HG03469 (cell line): ENCODE measurements at regions not wholly inside any gene's neighbourhood (a gene's known extent, or its start where the extent isn't known, plus 50 kb on each side); places are given as distances from the start of the nearest gene placed in this dataset.
"Not testable (repeated sequence)": the region's sequence is repeated elsewhere in the genome, so short reads cannot be mapped to it uniquely, and the experiment has no call there.

Source experiments
- ATAC-seq: cut with Tn5 transposase; IDR thresholded peaks from one replicate; pipeline ENCODE4 v1.9.1; 2021; ENCODE audit warnings: mild to moderate bottlenecking, moderate library complexity, moderate number of reproducible peaks; ENCODE audit not compliant: unreplicated experiment

DNA sequence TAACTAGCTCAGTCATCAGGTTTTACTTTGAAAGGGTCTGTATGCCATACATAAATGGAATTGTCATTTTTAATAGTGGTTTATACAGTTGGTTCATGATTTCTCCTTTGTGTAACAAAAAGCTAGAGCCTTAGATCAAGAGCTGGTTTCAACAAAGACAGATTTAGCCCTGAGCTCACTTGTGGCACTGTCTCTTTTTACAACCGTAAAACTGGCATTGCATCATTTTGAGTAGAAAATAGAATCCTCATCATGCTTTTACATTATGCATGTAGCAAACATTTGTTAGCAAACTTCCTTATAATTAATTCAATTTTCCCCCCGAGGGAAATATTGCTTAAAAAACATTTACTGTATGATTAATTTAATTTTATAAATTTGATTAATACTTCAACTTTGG is 1871.5 kb downstream of the ARAP2 start:
- no peak for ATAC-seq

DNA sequence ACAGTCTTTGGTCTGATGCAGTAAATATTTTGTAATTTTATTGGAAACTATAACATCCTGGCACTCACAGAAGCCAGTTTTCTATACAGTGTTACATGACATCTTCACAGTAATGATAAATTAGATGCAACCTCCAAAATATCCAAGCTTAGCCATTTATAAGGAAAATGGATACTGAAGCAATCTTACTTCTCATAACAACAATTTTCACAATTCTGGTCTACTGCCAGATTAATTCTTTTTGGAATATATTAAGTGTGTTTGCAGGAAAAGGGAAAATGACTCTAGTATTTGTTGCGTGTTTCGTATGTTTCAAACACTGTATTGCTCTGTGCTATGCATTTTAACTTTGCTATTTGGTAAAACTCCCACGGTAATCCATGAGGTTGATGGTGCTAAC is 1870.9 kb downstream of the ARAP2 start:
- ATAC-seq: no peak

DNA sequence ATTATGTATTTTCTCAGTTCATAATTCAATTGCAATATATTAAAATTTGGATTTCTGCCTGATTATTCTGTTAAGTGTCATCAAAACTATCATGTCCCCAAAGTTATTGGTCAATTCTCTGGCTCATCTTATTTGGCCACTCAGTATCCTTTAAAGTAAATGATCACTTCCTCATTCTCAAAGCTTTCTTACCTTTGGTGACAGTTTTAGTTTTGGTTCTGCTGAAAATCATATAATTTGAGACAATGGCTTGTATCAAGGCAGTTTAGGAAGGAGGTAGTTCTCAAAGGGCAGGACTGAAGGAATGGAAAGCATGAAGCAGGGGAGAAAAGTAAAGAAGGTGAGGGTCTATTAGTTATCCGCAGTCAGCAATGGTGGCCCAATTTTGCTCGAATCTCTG is 1832.1 kb downstream of the ARAP2 start:
- no peak for ATAC-seq

DNA sequence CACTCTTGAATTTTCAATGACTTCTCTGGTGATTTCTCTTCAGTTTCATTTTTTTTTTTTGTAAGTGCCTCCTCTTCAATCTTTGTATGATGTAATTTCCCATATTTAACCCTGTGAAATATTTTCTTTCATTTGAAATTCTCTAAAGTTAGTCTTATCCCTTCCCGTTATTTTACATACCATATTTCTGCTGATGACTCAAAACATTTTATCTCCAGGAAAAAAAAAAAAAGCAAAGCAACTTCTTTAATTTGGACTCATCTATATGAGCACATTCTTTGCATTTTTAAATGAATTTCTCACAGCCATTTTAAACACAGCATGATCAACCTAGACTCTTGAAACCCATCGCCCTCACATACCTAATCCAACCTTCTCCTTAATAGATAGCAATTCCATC is 1831.4 kb downstream of the ARAP2 start:
- no peak for ATAC-seq

DNA sequence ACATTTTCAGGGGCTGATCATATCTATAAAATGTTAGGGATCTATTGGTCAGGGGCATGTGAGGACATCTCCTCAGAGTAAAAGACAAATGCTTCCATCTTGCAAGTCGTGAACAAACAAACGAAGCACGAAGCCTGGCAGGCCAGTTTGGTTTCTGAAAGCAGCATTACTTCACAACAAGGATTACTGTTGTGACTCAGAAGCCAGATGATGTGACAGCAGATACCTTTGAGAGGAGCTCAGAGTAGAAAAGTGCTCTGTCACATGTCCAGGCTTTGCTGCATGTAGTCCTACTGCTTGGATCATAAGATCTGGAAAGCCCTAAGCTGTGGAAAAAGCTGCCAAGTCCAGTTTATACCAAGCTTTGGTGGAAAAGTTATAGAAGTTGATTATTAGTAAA is 1827.2 kb downstream of the ARAP2 start:
- ATAC-seq: no peak

DNA sequence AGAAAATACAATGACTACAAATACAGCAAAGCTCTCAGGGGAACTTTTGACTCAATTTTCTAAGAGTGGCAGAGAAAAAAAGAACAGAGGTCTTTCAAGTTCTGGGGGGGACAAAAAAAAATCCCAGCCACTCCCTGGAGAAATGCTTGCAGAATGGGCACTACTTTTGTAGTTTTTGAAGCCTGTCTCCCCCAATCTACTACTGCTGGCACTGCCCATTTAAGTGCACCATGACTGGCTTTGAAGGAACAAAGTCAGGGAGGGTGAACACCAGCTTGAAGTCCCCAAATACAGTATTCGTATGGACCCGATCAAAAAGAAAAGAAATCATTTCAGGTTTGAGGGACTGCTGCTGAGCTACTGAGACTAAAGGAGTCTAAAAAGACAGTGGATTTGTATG is 1824.4 kb downstream of the ARAP2 start:
- no peak for ATAC-seq

DNA sequence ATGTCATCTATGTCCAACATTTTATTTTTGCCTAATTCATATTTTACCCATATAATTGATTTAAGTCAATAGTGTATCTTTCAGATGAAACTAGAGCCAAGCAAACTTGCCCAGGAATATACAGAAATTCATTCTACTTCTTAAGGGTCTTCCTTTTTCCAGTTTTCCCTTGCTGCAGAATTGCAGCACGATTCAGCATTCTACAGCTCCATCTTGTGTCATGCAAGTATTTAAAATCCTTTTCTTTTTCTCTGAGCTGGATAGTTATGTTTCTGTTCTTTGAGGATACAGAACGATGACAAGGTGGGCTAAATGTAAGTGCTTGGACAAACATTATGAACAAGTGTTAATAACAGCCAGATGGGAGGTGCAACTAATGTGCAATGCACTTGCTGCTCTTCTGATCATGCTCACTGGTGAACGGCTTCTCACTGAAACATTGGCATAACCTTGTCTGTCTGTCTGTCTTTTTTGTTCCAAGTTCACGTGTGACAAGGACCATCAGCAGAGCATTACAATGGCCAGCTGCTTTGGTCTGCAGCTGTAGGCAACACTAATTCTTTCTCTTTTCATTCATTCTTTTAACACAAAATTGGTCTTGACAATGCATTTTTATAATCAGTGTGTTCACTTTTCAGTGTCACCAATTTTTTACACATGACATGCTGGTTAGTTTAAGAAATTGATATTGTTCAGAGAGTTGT is 1821.7 kb downstream of the ARAP2 start:
- ATAC-seq: no peak

DNA sequence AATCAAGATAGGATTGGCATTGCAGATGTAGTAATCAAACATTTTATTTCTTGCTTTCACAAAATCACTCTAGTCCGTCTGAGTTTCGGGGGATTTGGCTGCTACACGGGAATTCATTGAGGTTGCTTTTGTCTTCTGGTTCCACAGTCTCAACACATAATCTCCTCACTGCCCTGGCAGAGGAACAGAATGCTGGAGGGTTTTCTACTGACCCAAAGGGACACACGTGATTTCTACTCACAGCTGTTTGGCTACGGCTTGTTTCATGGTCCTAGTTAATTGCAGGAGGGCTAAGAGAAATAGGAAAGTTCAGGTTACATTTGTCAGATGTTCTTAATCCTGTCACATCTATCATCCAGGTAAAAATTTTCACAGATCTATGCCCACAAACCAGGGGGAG is 1811.6 kb downstream of the ARAP2 start:
- no peak for ATAC-seq

DNA sequence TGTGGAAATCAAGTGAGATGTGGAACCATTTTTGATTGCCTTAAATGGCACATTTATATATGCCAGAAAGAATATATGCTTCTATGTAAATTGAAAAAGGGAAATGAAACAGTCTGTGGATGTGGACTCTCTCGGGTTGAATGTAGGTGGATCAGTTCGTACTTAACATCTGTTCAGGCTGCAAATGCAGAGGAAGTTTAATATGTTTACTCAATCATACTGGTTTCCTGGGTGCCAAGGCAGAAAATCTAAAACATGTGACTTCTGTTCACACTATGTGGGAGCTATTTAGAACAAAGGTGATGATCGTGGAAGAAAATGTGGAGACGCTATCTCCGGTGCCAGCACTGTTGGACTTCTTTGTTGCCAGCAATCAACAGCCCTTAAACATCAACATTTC is 1809.9 kb downstream of the ARAP2 start:
- ATAC-seq: not testable (repeated sequence)

DNA sequence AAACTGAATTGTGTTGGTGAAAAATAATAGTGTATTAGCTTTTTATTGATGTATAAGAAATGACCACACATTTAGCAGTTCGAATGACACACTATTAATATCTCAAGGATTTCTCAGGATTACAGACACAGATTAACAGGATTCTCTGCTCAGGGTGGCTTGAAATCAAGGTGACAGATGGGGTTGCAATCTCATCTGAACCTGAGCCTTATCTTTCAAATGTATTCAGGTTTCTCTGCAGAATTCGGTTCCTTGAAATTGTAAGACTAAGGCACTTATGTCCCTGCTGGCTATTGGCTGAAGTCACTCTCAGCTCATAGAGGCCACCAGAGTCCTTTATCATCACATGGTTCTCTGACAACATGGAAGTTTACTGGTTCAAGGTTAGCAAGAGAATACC is 1780.1 kb downstream of the ARAP2 start:
- no peak for ATAC-seq

DNA sequence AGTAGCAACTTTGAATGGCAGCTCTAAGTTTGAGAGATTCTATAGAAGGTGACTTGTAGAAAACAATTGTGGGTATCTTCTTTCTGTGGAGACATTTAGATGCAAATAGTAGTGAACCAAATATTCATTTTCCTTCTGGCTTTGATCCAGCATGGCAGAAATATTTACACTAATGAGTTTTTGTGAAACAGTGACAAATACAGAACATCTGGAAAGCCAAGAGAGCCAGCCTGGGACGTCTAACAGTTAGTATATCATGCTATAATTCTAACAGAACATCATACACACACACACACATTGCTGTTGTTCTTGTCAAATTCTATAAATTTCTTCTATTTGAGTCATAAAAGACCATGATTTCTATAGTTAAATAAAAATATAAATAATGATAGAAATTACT is 1777.9 kb downstream of the ARAP2 start:
- no peak for ATAC-seq

DNA sequence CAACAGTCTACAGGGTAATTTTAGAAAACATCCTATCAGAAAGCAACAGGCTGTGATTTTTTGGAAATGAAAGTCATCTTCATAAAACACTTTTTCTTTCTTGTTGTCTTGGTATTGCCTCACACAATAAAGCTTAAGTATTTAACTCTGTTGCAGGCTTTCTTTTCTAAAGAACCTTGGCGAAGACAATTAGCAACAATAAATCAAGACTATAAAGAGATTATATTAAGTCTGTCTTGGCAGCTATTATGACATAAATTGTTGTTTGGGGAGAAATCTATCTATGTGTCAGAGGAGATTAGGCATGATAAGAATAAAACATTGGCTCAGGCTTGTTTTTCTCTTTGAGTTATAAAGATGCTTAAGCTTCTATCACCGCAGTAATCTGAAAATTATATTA is 1774.8 kb downstream of the ARAP2 start:
- no peak for ATAC-seq

DNA sequence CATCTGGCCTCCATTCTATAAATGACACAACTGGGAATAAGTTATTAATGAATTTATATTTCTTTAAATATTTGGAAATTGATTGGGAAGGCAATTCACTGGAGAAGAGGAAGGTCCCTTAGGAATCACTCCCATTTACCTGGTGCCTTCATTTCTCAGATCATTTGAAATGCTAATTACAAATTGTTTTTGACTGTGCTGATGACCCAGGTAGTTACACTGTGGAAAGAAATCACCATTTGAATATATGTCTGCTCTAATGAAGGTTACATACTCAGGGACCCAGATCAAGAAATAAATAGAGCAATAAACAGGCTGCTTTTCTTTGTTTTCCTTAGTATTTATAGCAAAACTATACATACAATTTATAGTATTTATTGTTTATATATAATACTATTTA is 1759.1 kb downstream of the ARAP2 start:
- no peak for ATAC-seq

DNA sequence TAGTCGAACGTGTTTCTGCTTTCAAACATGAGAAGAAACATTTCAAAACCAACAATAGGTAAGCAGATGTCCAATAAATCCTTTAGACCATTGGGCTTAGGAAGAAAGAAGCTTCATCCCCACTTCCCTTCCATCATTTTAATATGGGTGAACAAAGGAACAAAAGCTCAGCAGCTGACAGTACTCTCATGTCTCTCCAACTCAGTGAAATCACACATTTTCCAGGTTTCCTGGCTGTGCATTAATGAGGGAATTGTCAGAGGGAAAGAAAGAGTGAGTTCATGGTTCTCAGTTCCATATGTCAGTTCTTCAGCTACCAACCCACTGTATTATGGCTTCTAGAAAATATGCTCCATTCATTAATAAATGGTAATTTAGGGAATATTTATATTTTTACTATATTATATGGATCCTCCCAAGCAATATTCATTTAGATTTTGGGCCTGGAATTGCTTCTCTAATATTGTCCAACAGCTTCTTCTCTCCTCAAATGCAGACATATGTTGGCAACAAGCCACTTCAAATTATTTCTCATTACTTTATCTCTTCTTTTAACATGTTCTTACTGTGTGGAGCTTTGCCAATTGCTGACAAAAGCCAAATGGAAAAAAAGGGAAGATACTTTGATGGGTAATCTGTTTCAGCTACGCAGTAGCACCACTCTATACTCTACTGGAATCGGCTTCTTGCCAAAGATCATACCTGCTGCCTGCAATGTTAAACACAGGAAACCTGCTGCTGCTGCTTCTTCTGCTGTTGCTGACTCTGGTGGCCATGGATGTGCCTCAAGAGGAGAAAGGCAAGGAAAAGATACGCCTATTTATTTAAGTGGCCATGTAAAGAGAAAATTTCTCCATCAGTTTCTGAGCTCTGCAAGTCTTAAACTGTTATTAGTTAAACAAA is 1757.6 kb downstream of the ARAP2 start:
- ATAC-seq: no peak

DNA sequence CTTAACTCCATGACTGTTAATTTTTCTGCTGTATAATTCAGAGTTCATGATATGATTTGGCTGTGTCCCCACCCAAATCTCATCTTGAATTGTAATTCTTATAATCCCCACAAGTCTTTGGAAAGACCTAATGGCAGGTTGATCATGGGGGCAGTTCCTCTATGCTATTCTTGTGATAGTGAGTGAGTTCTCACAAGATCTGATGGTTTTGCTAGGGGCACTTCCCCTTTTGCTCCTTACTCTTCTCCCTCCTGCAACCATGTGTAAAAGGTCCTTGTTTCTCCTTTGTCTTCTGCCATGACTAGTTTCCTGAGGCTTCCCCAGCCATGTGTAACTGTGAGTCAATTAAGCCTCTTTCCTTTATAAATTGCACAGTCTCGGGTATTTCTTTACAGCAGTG is 1751.9 kb downstream of the ARAP2 start:
- no peak for ATAC-seq

DNA sequence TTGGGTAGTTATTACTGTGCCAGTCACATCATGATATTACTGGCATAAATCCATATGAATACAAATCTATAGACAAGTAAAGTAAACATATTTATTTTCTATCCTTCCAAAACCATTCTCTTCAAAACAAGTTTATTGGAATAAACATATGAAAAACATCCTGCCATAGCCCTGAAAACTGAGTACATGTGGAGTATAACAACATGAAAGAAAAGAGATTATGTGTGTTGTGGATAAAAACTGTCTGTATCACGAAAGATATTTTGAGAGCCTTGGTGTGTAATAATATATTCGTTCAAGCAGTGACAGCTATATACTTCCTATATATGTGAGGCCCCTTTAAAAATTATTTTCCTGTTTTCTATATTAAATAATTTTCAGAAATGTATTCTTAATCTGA is 1742.2 kb downstream of the ARAP2 start:
- no peak for ATAC-seq

DNA sequence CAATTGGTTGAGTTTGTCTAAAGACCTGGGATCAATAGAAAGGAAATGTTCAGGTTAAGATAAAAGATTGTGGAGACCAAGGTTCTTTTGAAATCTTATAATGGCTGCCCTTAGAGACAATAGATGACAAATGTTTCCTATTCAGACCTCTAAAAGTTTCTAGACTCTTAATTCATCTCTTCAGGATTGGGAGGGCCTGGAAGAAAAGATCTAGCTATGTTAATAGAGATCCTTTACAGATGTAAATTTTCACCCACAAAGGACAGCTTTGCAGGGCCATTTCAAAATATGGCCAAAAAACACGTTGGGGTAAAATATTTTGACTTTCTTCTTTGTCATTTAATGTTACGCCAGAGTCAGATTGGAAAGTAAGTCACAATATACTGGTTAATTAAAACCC is 1739.6 kb downstream of the ARAP2 start:
- not testable (repeated sequence) for ATAC-seq

DNA sequence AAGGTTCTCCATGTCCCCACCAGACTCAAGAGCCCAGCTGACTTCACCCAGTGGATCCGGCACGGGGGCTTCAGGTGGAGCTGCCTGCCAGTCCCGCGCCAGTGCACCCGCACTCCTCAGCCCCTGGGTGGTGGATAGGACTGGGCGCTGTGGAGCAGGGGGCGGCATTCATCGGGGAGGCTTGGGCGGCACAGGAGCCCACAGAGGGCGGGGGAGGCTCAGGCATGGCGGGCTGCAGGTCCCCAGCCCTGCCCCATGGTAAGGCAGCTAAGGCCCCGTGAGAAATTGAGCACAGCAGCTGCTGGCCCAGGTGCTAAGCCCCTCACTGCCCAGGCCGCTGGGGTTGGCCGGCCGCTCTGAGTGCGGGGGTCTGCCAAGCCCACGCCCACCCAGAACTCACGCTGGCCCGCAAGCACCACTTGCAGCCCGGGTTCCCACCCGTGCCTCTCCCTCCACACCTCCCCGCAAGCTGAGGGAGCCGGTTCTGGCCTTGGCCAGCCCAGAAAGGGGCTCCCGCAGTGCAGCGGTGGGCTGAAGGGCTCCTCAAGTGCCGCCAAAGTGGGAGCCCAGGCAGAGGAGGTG is 1737.7 kb downstream of the ARAP2 start:
- ATAC-seq: not testable (repeated sequence)

DNA sequence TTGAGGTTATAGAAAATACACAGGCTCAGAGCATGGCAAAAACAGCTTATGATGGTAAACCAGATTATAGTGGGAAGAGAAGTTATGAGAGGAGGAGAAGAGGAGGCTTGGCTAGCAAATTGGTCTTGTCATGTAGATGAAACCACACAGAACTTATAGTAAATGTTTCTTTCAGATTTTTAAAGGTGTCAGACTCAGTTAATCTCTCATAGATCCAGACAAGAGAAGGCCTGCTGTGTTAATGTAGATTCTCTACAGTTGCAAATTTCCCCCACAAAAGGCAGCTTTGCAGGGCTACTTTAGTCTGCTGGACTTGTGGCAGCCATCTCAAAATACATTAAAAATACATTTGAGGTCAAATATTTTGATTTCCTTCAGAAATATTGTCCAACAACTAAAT is 1731.7 kb downstream of the ARAP2 start:
- ATAC-seq: no peak

DNA sequence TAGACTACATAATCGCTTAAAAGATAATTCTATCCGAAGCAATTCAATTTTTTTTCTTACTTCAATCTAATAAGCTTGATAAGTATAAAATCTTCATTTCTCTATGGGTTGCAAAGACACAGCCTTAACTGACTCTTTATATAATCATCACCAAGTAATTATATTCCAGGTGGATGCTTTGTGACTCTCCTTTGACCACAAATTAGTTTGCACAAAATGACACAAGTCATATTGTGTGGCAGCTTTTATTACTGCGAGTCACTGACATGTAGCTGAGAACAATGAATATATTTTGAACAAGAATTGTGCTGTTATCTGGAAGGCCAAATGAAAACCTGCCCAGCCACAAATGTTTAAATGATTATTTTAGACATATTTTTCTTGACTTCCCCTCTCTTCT is 1727.8 kb downstream of the ARAP2 start:
- ATAC-seq: no peak

DNA sequence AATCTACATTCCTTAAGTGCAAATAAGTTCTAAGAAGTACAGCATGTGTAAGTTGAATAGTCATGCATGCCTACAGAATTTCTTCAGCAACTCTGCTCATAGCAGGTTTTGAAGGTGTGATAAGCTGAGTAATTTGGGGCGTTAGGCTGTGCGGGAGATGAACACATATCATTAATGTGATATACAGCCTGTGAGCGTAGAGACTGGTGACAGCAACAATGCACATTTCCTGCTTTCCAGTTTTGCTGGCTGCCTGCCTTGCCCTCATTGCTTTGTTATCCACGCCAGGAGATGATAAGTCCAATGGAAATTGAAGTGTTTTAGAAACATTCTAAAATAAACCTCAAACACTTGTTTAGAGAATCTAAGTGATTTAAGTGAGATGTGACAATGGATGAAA is 1709.4 kb downstream of the ARAP2 start:
- ATAC-seq: no peak

DNA sequence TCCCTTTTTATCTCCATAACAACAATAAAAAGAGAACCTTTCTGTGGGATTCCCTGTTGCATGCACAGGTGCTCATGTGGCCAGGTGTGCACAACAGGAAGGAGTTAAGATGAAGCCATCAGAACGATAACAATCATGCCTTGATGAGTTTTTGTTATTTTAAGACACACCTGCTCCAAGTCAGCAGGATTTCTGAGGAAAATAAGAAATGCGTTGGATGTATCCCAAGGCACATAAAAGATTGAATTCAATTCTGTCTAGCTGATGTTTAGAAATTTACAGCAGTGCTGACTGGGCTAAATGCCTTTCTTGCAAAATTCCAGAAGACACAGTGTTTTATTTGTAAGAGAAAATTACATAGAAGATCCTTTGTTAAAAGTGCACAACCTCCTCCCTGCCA is 1678.2 kb downstream of the ARAP2 start:
- no peak for ATAC-seq
